B cell (primary cell): ENCODE measurements at regions not wholly inside any gene's neighbourhood (a gene's known extent, or its start where the extent isn't known, plus 50 kb on each side); places are given as distances from the start of the nearest gene placed in this dataset.

ENCODE experiments used
- ATAC-seq: fragments of 200-7000 bp; cut with Tn5 transposase; one replicate; pipeline ENCODE4 v1.10.0; 2021; ENCODE audit warnings: low read depth, mild to moderate bottlenecking, moderate number of reproducible peaks, moderate library complexity
- CTCF ChIA-PET: fragments of 350-600 bp; sonication (Branson Sonifier 250); formaldehyde crosslinking; loops from one replicate; lab custom pipeline; 2021; ENCODE audit warnings: antibody characterized with exemption, inconsistent platforms; lab: Charles Lee
- POLR2A ChIA-PET: fragments of 350-600 bp; sonication (Branson Sonifier 250); formaldehyde crosslinking; loops from one replicate; lab custom pipeline; 2021; ENCODE audit warnings: antibody characterized with exemption; lab: Charles Lee
- DNase-seq: peaks from one replicate; pipeline ENCODE4 v3.0.0; 2013
- H2AFZ ChIP-seq: 2 replicates; pipeline ENCODE4 v1.6.1; 2012; ENCODE audit warnings: mild to moderate bottlenecking, low read depth, low read length; ENCODE audit not compliant: insufficient read depth, poor library complexity, severe bottlenecking
- H3K27ac ChIP-seq, 2 donors: 1 replicate in 1 of 2; 2 replicates in 1 of 2; pipeline ENCODE4 v1.5.1; 2012 to 2013; ENCODE audit warnings: low read length in 2 of 2, mild to moderate bottlenecking in 2 of 2, moderate library complexity in 1 of 2
- H3K27me3 ChIP-seq, 4 experiments: fragments of 200-600 bp in 1 of 4; sonication (generic) in 1 of 4; replicated peaks in 1 of 4; 1 replicate in 2 of 4; 2 replicates in 2 of 4; pipeline versions ENCODE4 v1.6.1 to v1.7.0; 2013 to 2016; ENCODE audit warnings: low read length in 3 of 4, mild to moderate bottlenecking in 2 of 4, mixed read lengths in 1 of 4, moderate library complexity in 1 of 4; ENCODE audit not compliant: insufficient read depth in 4 of 4, control insufficient read depth in 3 of 4; ENCODE audit errors: control extremely low read depth in 1 of 4
- H3K36me3 ChIP-seq, 2 experiments: replicated peaks in 1 of 2; 1 replicate in 1 of 2; 2 replicates in 1 of 2; pipeline versions ENCODE4 v1.6.1 to v1.7.1; 2013; ENCODE audit warnings: low read length in 1 of 2; ENCODE audit not compliant: insufficient read depth in 2 of 2, control insufficient read depth in 1 of 2; ENCODE audit errors: control extremely low read depth in 1 of 2, extremely low read depth in 1 of 2
- H3K4me1 ChIP-seq, 2 donors: fragments of 200-600 bp in 1 of 2; sonication (generic) in 1 of 2; 1 replicate in 1 of 2; 2 replicates in 1 of 2; pipeline versions ENCODE4 v1.5.1 to v1.6.1; 2013 to 2017; ENCODE audit warnings: low read length in 2 of 2; ENCODE audit not compliant: control insufficient read depth in 2 of 2, insufficient read depth in 2 of 2
- H3K4me2 ChIP-seq: replicated peaks from 2 replicates; pipeline ENCODE3; 2012; ENCODE audit warnings: mild to moderate bottlenecking, low read depth, low read length; ENCODE audit not compliant: poor library complexity, severe bottlenecking
- H3K4me3 ChIP-seq, 5 experiments: fragments of 200-600 bp in 1 of 5; sonication (generic) in 1 of 5; 1 replicate in 3 of 5; 2 replicates in 2 of 5; pipeline versions ENCODE4 v1.5.1 to v1.7.0; 2011 to 2016; ENCODE audit warnings: low read length in 4 of 5, mild to moderate bottlenecking in 4 of 5, low read depth in 2 of 5, control low read depth in 1 of 5, moderate library complexity in 1 of 5; ENCODE audit not compliant: insufficient read depth in 1 of 5; ENCODE audit errors: control extremely low read depth in 1 of 5, extremely low read depth in 1 of 5
- H3K79me2 ChIP-seq: fragments of 200-600 bp; sonication (generic); one replicate; pipeline ENCODE4 v1.6.0; 2016; ENCODE audit warnings: low read length; ENCODE audit not compliant: control insufficient read depth, insufficient read depth
- H3K9ac ChIP-seq: fragments of 200-600 bp; sonication (generic); 2 replicates; pipeline ENCODE4 v1.6.1; 2017; ENCODE audit warnings: mild to moderate bottlenecking, low read length, moderate library complexity
- H3K9me3 ChIP-seq, 3 donors: one replicate each; pipeline versions ENCODE4 v1.6.1 to v1.7.1; 2013; ENCODE audit warnings: low read length in 2 of 3; ENCODE audit not compliant: control insufficient read depth in 2 of 3, insufficient read depth in 1 of 3; ENCODE audit errors: control extremely low read depth in 1 of 3
- H4K20me1 ChIP-seq: 2 replicates; pipeline ENCODE4 v1.6.0; 2012; ENCODE audit warnings: mild to moderate bottlenecking, low read length; ENCODE audit not compliant: insufficient read depth, control insufficient read depth, poor library complexity, severe bottlenecking
- H3K27ac Mint-ChIP-seq: one replicate; pipeline ENCODE4 v1.8.0; 2021; ENCODE audit warnings: mixed read lengths
- H3K27me3 Mint-ChIP-seq: one replicate; pipeline ENCODE4 v1.8.0; 2021; ENCODE audit warnings: mixed read lengths
- H3K4me1 Mint-ChIP-seq: one replicate; pipeline ENCODE4 v1.8.0; 2021; ENCODE audit warnings: mixed read lengths
- H3K4me3 Mint-ChIP-seq: one replicate; pipeline ENCODE4 v1.8.0; 2021; ENCODE audit warnings: mixed read lengths
- H3K9me3 Mint-ChIP-seq: one replicate; pipeline ENCODE4 v1.8.0; 2022; ENCODE audit warnings: mixed read lengths; ENCODE audit not compliant: insufficient read depth
- EZH2 ChIP-seq: IDR thresholded peaks from 2 replicates; pipeline ENCODE4 v1.6.1; 2012; ENCODE audit warnings: borderline replicate concordance, low read depth, mild to moderate bottlenecking, moderate library complexity, low read length; ENCODE audit not compliant: insufficient read depth, poor library complexity, severe bottlenecking
- WGBS: methylation state at CpG from one replicate; pipeline ENCODE4 v1.1.5; 2013; ENCODE audit warnings: missing lambda C conversion rate; ENCODE audit not compliant: insufficient coverage; 5-methylcytosine and 5-hydroxymethylcytosine counted together
- intact Hi-C: fragments of 100-400 bp; cut with micrococcal nuclease; formaldehyde crosslinking; loops from one replicate; pipeline ENCODE4 v1.10.0; 2022
- TF ChIP-seq, protein P1 (sequence below): fragments of 200-600 bp; IDR thresholded peaks from one replicate; pipeline ENCODE4 v1.8.0; 2022; ENCODE audit warnings: antibody characterized with exemption, mild to moderate bottlenecking

GRCh38 chr12:92465786-92466295 is 236.9 kb upstream of the PLEKHG7 start:
- Histone ChIP-seq H3K27me3 (no peaks in the 10 kb centered on the region), H3K4me2 (peak overlapping the region; percentile 75), H3K4me1 (peaks cover 80 to 83% of the 10 kb centered on the region in 2 donors), H3K27ac (peak overlapping the region; percentile 85 to 93), H2AFZ (peak overlapping the region; percentile 53), H3K9ac (peak overlapping the region; percentile 81), H3K9me3 (no peaks in the 10 kb centered on the region), H3K4me3 (peak overlapping the region; percentile 61 to 93 (median 68)), H3K79me2 (peaks cover 45% of the 10 kb centered on the region), H3K36me3 (peaks cover 0 to 10% of the 10 kb centered on the region in 2 experiments), H4K20me1 (no peaks in the 10 kb centered on the region)
- no peak for ATAC-seq
- no peak for DNase-seq
- peaks cover 81% of the 10 kb centered on the region for H3K4me1 Mint-ChIP-seq
- H3K27me3 Mint-ChIP-seq: no peaks in the 10 kb centered on the region
- intact Hi-C loops: loop anchor here (1.0 to 5.0 kb wide), 6 partner anchors 21 to 320 kb away; no protein-coding TSS in a partner anchor
- POLR2A ChIA-PET: interaction anchor here (0.6 to 3.1 kb wide), 18 partner anchors 12 to 324 kb away, joined by 3 to 38 read pairs (median 4); partner anchors contain the start of gene BTG1
- H3K27ac Mint-ChIP-seq: peak overlapping the region; percentile 95
- H3K4me3 Mint-ChIP-seq: peak overlapping the region; percentile 94
- TF ChIP-seq, protein P1, sequence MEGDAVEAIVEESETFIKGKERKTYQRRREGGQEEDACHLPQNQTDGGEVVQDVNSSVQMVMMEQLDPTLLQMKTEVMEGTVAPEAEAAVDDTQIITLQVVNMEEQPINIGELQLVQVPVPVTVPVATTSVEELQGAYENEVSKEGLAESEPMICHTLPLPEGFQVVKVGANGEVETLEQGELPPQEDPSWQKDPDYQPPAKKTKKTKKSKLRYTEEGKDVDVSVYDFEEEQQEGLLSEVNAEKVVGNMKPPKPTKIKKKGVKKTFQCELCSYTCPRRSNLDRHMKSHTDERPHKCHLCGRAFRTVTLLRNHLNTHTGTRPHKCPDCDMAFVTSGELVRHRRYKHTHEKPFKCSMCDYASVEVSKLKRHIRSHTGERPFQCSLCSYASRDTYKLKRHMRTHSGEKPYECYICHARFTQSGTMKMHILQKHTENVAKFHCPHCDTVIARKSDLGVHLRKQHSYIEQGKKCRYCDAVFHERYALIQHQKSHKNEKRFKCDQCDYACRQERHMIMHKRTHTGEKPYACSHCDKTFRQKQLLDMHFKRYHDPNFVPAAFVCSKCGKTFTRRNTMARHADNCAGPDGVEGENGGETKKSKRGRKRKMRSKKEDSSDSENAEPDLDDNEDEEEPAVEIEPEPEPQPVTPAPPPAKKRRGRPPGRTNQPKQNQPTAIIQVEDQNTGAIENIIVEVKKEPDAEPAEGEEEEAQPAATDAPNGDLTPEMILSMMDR: no peak
- TF ChIP-seq EZH2: no peak
- CTCF ChIA-PET: interaction anchor here (0.7 to 2.2 kb wide), 11 partner anchors 19 to 1084 kb away, joined by 3 to 25 read pairs (median 4); partner anchors contain the start of gene BTG1
- 0% methylated on average over 1 of the region's 9 CpGs for WGBS
- H3K9me3 Mint-ChIP-seq: no peaks in the 10 kb centered on the region

DNA sequence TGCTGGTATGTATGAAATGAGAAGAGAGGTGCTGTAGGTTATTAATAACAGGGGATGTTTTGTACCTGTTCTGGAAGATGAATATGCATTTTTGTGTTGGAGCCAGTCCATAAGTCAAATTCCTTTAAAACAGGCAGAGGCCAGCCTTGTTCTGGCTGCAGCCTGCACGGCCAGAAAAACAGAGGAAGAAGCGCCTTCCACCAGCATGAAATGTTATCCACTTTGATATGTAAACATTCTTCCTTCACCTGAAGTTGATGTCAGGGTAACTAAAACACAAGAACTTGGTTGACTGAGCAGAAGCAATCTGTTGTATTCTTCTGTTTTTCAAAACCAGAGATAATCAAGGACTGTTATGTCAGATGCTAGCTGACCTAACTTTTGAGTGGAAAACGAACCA is 237.9 kb upstream of the PLEKHG7 start:
- no peaks in the 10 kb centered on the region for H3K9me3 ChIP-seq
- ChIA-PET CTCF (interaction anchor here (1.2 to 2.2 kb wide), 4 partner anchors 18 to 105 kb away, joined by 3 to 25 read pairs (median 8); no protein-coding TSS in a partner anchor), POLR2A (interaction anchor here (2.0 to 3.1 kb wide), 3 partner anchors 18 to 320 kb away, joined by 5 to 38 read pairs (median 21); partner anchors contain the start of gene BTG1)
- Mint-ChIP-seq H3K27ac (peak overlapping the region; percentile 95), H3K4me3 (peak overlapping the region; percentile 94), H3K27me3 (no peaks in the 10 kb centered on the region), H3K4me1 (peaks cover 79% of the 10 kb centered on the region), H3K9me3 (no peaks in the 10 kb centered on the region)
- peak overlapping the region; percentile 85 to 93 for H3K27ac ChIP-seq
- DNase-seq: no peak
- H3K4me1 ChIP-seq: peaks cover 80 to 81% of the 10 kb centered on the region in 2 donors
- ATAC-seq: no peak
- WGBS: no CpG with 5 or more reads among the region's 3 CpGs
- intact Hi-C loops: loop anchor here (5.0 kb wide), 1 partner anchor 33 kb away; no protein-coding TSS in a partner anchor
- TF ChIP-seq EZH2: no peak
- TF ChIP-seq, protein P1: no peak
- H4K20me1 ChIP-seq: no peaks in the 10 kb centered on the region
- H2AFZ ChIP-seq: no peak overlapping the region
- H3K9ac ChIP-seq: peak overlapping the region; percentile 81
- no peaks in the 10 kb centered on the region for H3K27me3 ChIP-seq
- H3K79me2 ChIP-seq: peaks cover 39% of the 10 kb centered on the region
- H3K4me2 ChIP-seq: peak overlapping the region; percentile 75
- peak overlapping the region in 1 of 5 experiments; percentile 93 for H3K4me3 ChIP-seq
- H3K36me3 ChIP-seq: peaks cover 0 to 5% of the 10 kb centered on the region in 2 experiments
